Uterus (tissue), 2 donors: ENCODE measurements at regions not wholly inside any gene's neighbourhood (a gene's known extent, or its start where the extent isn't known, plus 50 kb on each side); places are given as distances from the start of the nearest gene placed in this dataset.

Source experiments
- CTCF ChIP-seq, 4 experiments: fragments of 200-600 bp in 2 of 4; fragments of 450-650 bp in 2 of 4; sonication (generic) in 2 of 4; IDR thresholded peaks; one replicate each; pipeline ENCODE4 v1.5.1; 2016 to 2019; ENCODE audit warnings: antibody characterized with exemption in 4 of 4, mild to moderate bottlenecking in 2 of 4, moderate library complexity in 1 of 4
- POLR2A ChIP-seq, 2 donors: fragments of 450-650 bp; IDR thresholded peaks; one replicate each; pipeline ENCODE4 v1.6.1; 2016; ENCODE audit warnings: antibody characterized with exemption in 2 of 2, mild to moderate bottlenecking in 1 of 2, moderate library complexity in 1 of 2

- TF ChIP-seq CTCF (IDR thresholded peaks at IDR 0.05) (no peak), POLR2A (IDR thresholded peaks at IDR 0.05) (no peak)
Measured at GRCh38 chr10:113285305-113285704, 267.5 kb upstream of the HABP2 start.
